H1 (cell line): ENCODE measurements at regions not wholly inside any gene's neighbourhood (a gene's known extent, or its start where the extent isn't known, plus 50 kb on each side); places are given as distances from the start of the nearest gene placed in this dataset.

Source experiments
- CTCF ChIA-PET: fragments of 300-600 bp; sonication (Branson Sonifier 250); formaldehyde crosslinking; loops from one replicate; lab custom pipeline; 2021; ENCODE audit not compliant: partially characterized antibody; lab: Charles Lee
- POLR2A ChIA-PET: fragments of 300-600 bp; sonication (Branson Sonifier 250); formaldehyde crosslinking; loops from one replicate; lab custom pipeline; 2021; ENCODE audit warnings: inconsistent platforms; ENCODE audit not compliant: partially characterized antibody; lab: Charles Lee
- DNase-seq, 2 experiments: peaks; one replicate each; pipeline versions ENCODE4 v3.0.0 to v3.0.0-alpha.2; 2010 to 2022; ENCODE audit warnings: low spot score in 2 of 2, low read depth in 1 of 2, mixed read lengths in 1 of 2
- FAIRE-seq: peaks from 2 replicates; lab custom pipeline; 2011; peaks lifted over from hg19 to GRCh38; lab: Jason Lieb, UNC
- H2AFZ ChIP-seq: 2 replicates; pipeline ENCODE4 v1.8.1; 2012; ENCODE audit warnings: low read length, inconsistent platforms
- H2AK5ac ChIP-seq: 2 replicates; pipeline ENCODE4 v1.6.1; 2013; ENCODE audit warnings: low read depth, low read length
- H2BK120ac ChIP-seq: replicated peaks from 2 replicates; pipeline ENCODE3; 2013; ENCODE audit warnings: low read depth, low read length, inconsistent platforms
- H2BK12ac ChIP-seq: 2 replicates; pipeline ENCODE4 v1.6.1; 2013; ENCODE audit warnings: low read depth, low read length
- H2BK15ac ChIP-seq: 2 replicates; pipeline ENCODE4 v1.6.1; 2013; ENCODE audit warnings: low read length
- H2BK20ac ChIP-seq: 2 replicates; pipeline ENCODE4 v1.6.1; 2013; ENCODE audit warnings: low read length
- H2BK5ac ChIP-seq: 2 replicates; pipeline ENCODE4 v1.6.1; 2013; ENCODE audit warnings: low read depth, low read length
- H3K14ac ChIP-seq: 2 replicates; pipeline ENCODE4 v1.6.1; 2013; ENCODE audit warnings: inconsistent platforms; ENCODE audit not compliant: insufficient read length
- H3K18ac ChIP-seq: 2 replicates; pipeline ENCODE4 v1.6.1; 2013; ENCODE audit warnings: low read length; ENCODE audit errors: extremely low read depth
- H3K23ac ChIP-seq: 2 replicates; pipeline ENCODE4 v1.6.1; 2013; ENCODE audit warnings: inconsistent platforms; ENCODE audit not compliant: insufficient read length
- H3K23me2 ChIP-seq: 2 replicates; pipeline ENCODE4 v1.6.1; 2013; ENCODE audit warnings: low read depth, low read length
- H3K27ac ChIP-seq: 2 replicates; pipeline ENCODE4 v1.6.1; 2011; ENCODE audit warnings: low read depth, low read length, inconsistent platforms
- H3K27me3 ChIP-seq, 4 experiments: replicated peaks in 1 of 4; 1 replicate in 1 of 4; 2 replicates in 3 of 4; pipeline versions ENCODE4 v1.6.1 to v1.8.1; 2011 to 2013; ENCODE audit warnings: low read length in 3 of 4, mild to moderate bottlenecking in 3 of 4, inconsistent platforms in 2 of 4, mixed read lengths in 2 of 4, moderate library complexity in 1 of 4; ENCODE audit not compliant: control insufficient read depth in 3 of 4, insufficient read depth in 3 of 4; ENCODE audit errors: extremely low read depth in 1 of 4
- H3K36me3 ChIP-seq, 4 experiments: 2 replicates each; pipeline versions ENCODE4 v1.6.1 to v1.8.1; 2011 to 2013; ENCODE audit warnings: mild to moderate bottlenecking in 4 of 4, low read length in 3 of 4, moderate library complexity in 2 of 4, control low read depth in 1 of 4, inconsistent platforms in 1 of 4; ENCODE audit not compliant: insufficient read depth in 4 of 4, control insufficient read depth in 2 of 4
- H3K4ac ChIP-seq: replicated peaks from 2 replicates; pipeline ENCODE3; 2013; ENCODE audit warnings: low read length, low read depth, mixed read lengths, inconsistent platforms; ENCODE audit not compliant: insufficient read length
- H3K4me1 ChIP-seq, 4 experiments: replicated peaks in 1 of 4; 1 replicate in 1 of 4; 2 replicates in 3 of 4; pipeline versions ENCODE4 v1.6.1 to v1.8.1; 2011 to 2013; ENCODE audit warnings: low read length in 3 of 4, inconsistent platforms in 2 of 4, mixed read lengths in 1 of 4; ENCODE audit not compliant: insufficient read depth in 4 of 4, control insufficient read depth in 3 of 4
- H3K4me2 ChIP-seq, 2 experiments: 2 replicates each; pipeline versions ENCODE4 v1.6.1 to v1.8.1; 2011 to 2013; ENCODE audit warnings: low read depth in 2 of 2, low read length in 2 of 2, control low read depth in 1 of 2, inconsistent platforms in 1 of 2, mild to moderate bottlenecking in 1 of 2; ENCODE audit not compliant: insufficient read depth in 1 of 2
- H3K4me3 ChIP-seq, 4 experiments: fragments of 200-600, 300-600 bp in 1 of 4; sonication (generic), shearing (Covaris generic), sonication (Bioruptor Twin) in 1 of 4; 2 replicates each; pipeline versions ENCODE4 v1.5.1 to v1.8.1; 2011 to 2016; ENCODE audit warnings: low read length in 4 of 4, low read depth in 3 of 4, control low read depth in 2 of 4, inconsistent platforms in 2 of 4, mild to moderate bottlenecking in 2 of 4, mixed read lengths in 1 of 4, moderate library complexity in 1 of 4; ENCODE audit not compliant: insufficient read depth in 2 of 4; ENCODE audit errors: extremely low read depth in 1 of 4
- H3K56ac ChIP-seq: replicated peaks from 2 replicates; pipeline ENCODE3; 2013; ENCODE audit warnings: low read depth, mild to moderate bottlenecking, mixed read lengths, low read length, inconsistent platforms; ENCODE audit not compliant: insufficient read length
- H3K79me1 ChIP-seq: 2 replicates; pipeline ENCODE4 v1.6.1; 2013; ENCODE audit warnings: low read depth, low read length, control low read depth
- H3K79me2 ChIP-seq, 2 experiments: 2 replicates each; pipeline versions ENCODE4 v1.6.1 to v1.8.1; 2012 to 2013; ENCODE audit warnings: low read length in 2 of 2, mild to moderate bottlenecking in 2 of 2, inconsistent platforms in 1 of 2; ENCODE audit not compliant: insufficient read depth in 2 of 2, control insufficient read depth in 1 of 2
- H3K9ac ChIP-seq, 4 experiments: replicated peaks in 1 of 4; 1 replicate in 1 of 4; 2 replicates in 3 of 4; pipeline versions ENCODE4 v1.6.1 to v1.8.1; 2011 to 2013; ENCODE audit warnings: low read depth in 3 of 4, low read length in 3 of 4, control low read depth in 2 of 4, mild to moderate bottlenecking in 2 of 4, moderate library complexity in 2 of 4, inconsistent platforms in 1 of 4; ENCODE audit errors: extremely low read depth in 1 of 4
- H3K9me3 ChIP-seq, 2 experiments: 2 replicates each; pipeline versions ENCODE4 v1.6.1 to v1.8.1; 2012 to 2013; ENCODE audit warnings: mild to moderate bottlenecking in 2 of 2, moderate library complexity in 2 of 2, control low read depth in 1 of 2, inconsistent platforms in 1 of 2, low read depth in 1 of 2, low read length in 1 of 2, mixed read lengths in 1 of 2; ENCODE audit not compliant: insufficient read depth in 2 of 2
- H4K20me1 ChIP-seq, 2 experiments: replicated peaks in 1 of 2; 2 replicates each; pipeline versions ENCODE3 to v1.8.1; 2011 to 2013; ENCODE audit warnings: inconsistent platforms in 2 of 2, low read length in 2 of 2, mild to moderate bottlenecking in 1 of 2; ENCODE audit not compliant: insufficient read depth in 2 of 2, control insufficient read depth in 1 of 2
- H4K5ac ChIP-seq: 2 replicates; pipeline ENCODE4 v1.6.1; 2013; ENCODE audit warnings: low read length, low read depth, mixed read lengths, inconsistent platforms; ENCODE audit not compliant: insufficient read length
- H4K8ac ChIP-seq: 2 replicates; pipeline ENCODE4 v1.8.0; 2013; ENCODE audit warnings: mild to moderate bottlenecking, moderate library complexity, low read length, inconsistent platforms; ENCODE audit not compliant: insufficient read depth; ENCODE audit errors: extremely low read depth
- H4K91ac ChIP-seq: replicated peaks from 2 replicates; pipeline ENCODE3; 2013; ENCODE audit warnings: low read length, mixed read lengths, inconsistent platforms; ENCODE audit not compliant: insufficient read length
- ATF2 ChIP-seq: IDR thresholded peaks from 2 replicates; pipeline ENCODE4 v1.6.1; 2012; ENCODE audit warnings: low read length, inconsistent platforms
- CTCF ChIP-seq, 3 experiments: IDR thresholded peaks; 1 replicate in 2 of 3; 2 replicates in 1 of 3; pipeline versions ENCODE4 v1.5.1 to v1.6.1; 2011; ENCODE audit warnings: low read length in 3 of 3, mild to moderate bottlenecking in 3 of 3, inconsistent platforms in 2 of 3, low read depth in 1 of 3, moderate library complexity in 1 of 3; ENCODE audit not compliant: insufficient read depth in 1 of 3; ENCODE audit errors: control extremely low read depth in 1 of 3
- PHF8 ChIP-seq: fragments of 200-600 bp; sonication (generic); conservative IDR thresholded peaks from 2 replicates; pipeline ENCODE4 v1.7.1; 2012; ENCODE audit warnings: low read depth, mild to moderate bottlenecking, inconsistent platforms, low read length, moderate library complexity
- POU5F1 ChIP-seq: IDR thresholded peaks from 2 replicates; pipeline ENCODE4 v1.6.1; 2011; ENCODE audit warnings: low read depth, mild to moderate bottlenecking, low read length, moderate library complexity
- SP2 ChIP-seq: IDR thresholded peaks from 2 replicates; pipeline ENCODE4 v1.6.1; 2012; ENCODE audit warnings: mild to moderate bottlenecking, low read length, inconsistent platforms
- SUZ12 ChIP-seq: fragments of 200-600 bp; sonication (generic); IDR thresholded peaks from 2 replicates; pipeline ENCODE4 v1.6.1; 2012; ENCODE audit warnings: mild to moderate bottlenecking, inconsistent platforms, low read length, moderate library complexity, mixed read lengths
- WGBS, 2 experiments: shearing (Covaris generic) in 1 of 2; methylation state at CpG; one replicate each; pipeline versions ENCODE4 v1.1.6 to v1.1.7; 2013 to 2015; ENCODE audit warnings: low lambda C conversion rate in 2 of 2, mixed read lengths in 2 of 2, inconsistent platforms in 1 of 2, low coverage in 1 of 2, missing lambda C conversion rate in 1 of 2; ENCODE audit not compliant: insufficient replicate concordance in 2 of 2, insufficient coverage in 1 of 2, insufficient read length in 1 of 2; ENCODE audit errors: extremely low coverage in 1 of 2, missing lambda C conversion rate in 1 of 2; 5-methylcytosine and 5-hydroxymethylcytosine counted together

GRCh38 chr3:192063570-192063969 lies 602.6 kb downstream of the PYDC2 start:
- Histone ChIP-seq H3K79me1 (no peaks in the 10 kb centered on the region), H3K14ac (no peak overlapping the region), H2AFZ (0 out of 2 replicates have a peak overlapping the region, but pooled peaks have one; percentile 85), H2BK12ac (no peak overlapping the region), H2BK15ac (no peak overlapping the region), H3K4ac (no peak overlapping the region), H3K4me2 (no peak overlapping the region; a peak in 1 of 4 replicates), H3K4me3 (0 out of 8 replicates have a peak overlapping the region, but pooled peaks of 1 of the 4 experiments have one; percentile 27), H3K79me2 (no peaks in the 10 kb centered on the region), H2BK5ac (no peak overlapping the region), H3K9me3 (no peaks in the 10 kb centered on the region), H4K91ac (no peak overlapping the region), H3K9ac (no peak overlapping the region), H3K27ac (no peak overlapping the region), H3K27me3 (no peaks in the 10 kb centered on the region), H3K56ac (no peak overlapping the region), H4K8ac (no peak overlapping the region), H4K5ac (no peak overlapping the region), H4K20me1 (no peaks in the 10 kb centered on the region), H3K23me2 (peaks cover 2% of the 10 kb centered on the region; the same call in 1 of the 2 replicates), H2AK5ac (no peak overlapping the region), H3K36me3 (no peaks in the 10 kb centered on the region), H2BK20ac (no peak overlapping the region), H3K18ac (no peak overlapping the region), H3K4me1 (no peaks in the 10 kb centered on the region), H3K23ac (no peak overlapping the region), H2BK120ac (peak overlapping the region; percentile 61)
- DNase-seq, result peak in 1 of 2 experiments; percentile 55
- TF ChIP-seq SUZ12, result no peak
- TF ChIP-seq PHF8, result no peak
- no peak for TF ChIP-seq POU5F1
- no peak for TF ChIP-seq SP2
- no peak for TF ChIP-seq ATF2
- peak in 1 of 3 experiments; percentile 4; a peak in 1 of 4 replicates for TF ChIP-seq CTCF (IDR thresholded peaks at IDR 0.05; ENCODE audit: control extremely low read depth in 1 of 3, insufficient read depth in 1 of 3, low read depth in 1 of 3, low read length in 3 of 3)
- FAIRE-seq, result no peak
- ChIA-PET POLR2A (no interaction called here), CTCF (no interaction called here)
- WGBS, 2 experiments, result 47% methylated on average over 16 of the region's 16 CpGs; no CpG with 5 or more reads in 1 of the 2 experiments
